Adrenal gland (tissue), 5 donors: ENCODE measurements at regions not wholly inside any gene's neighbourhood (a gene's known extent, or its start where the extent isn't known, plus 50 kb on each side); places are given as distances from the start of the nearest gene placed in this dataset.

Source experiments
- CTCF ChIP-seq, 6 experiments: fragments of 450-650 bp in 4 of 6; fragments of 200-600 bp in 2 of 6; sonication (generic) in 1 of 6; IDR thresholded peaks; 1 replicate in 5 of 6; 2 replicates in 1 of 6; pipeline versions ENCODE4 v1.5.1 to v1.8.0; 2016 to 2021; ENCODE audit warnings: antibody characterized with exemption in 6 of 6, mild to moderate bottlenecking in 2 of 6, moderate library complexity in 1 of 6
- POLR2A ChIP-seq, 2 donors: fragments of 450-650 bp; IDR thresholded peaks; one replicate each; pipeline ENCODE4 v1.6.1; 2017; ENCODE audit warnings: antibody characterized with exemption in 2 of 2, mild to moderate bottlenecking in 2 of 2, moderate library complexity in 1 of 2
- donor health status: DM: no; HTN: no; CAD: no.

GRCh38 chr15:93312891-93313486, 224.0 kb upstream of the RGMA start:
- TF ChIP-seq CTCF (IDR thresholded peaks at IDR 0.05), result no peak
- TF ChIP-seq POLR2A (IDR thresholded peaks at IDR 0.05), result no peak
